ENCODE measurements at regions not wholly inside any gene's neighbourhood (a gene's known extent, or its start where the extent isn't known, plus 50 kb on each side); places are given as distances from the start of the nearest gene placed in this dataset.

DNA sequence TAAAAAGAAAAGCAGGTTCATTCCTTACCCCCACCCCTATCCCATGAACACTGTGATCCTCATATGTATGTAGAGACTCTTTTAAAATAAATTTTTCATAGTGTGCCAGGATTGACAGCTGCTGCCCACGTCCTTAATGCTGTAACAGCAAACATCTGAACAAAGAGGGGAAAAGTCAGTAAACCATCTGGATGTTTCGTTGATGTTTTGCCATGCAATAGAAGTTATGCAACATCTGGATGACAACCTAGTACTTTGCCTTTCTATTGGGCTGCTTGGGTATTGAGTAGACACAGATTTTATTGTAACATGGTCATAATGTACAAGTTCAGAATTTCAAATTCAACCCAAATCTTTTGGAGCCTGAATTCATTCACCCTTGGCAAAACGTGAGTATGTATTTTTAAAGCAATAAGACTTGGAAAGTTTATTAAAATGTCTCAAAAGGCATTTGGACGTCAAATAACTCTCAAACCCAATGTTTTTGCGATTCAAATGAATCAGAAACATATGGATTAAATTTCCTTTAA lies 500.3 kb downstream of the DHX35 start:
- Histone ChIP-seq H2AFZ (ENCODE audit: low read length) (no peak overlapping the region), H3K27me3 (ENCODE audit: insufficient read depth, low read length, poor library complexity, severe bottlenecking) (no peaks in the 10 kb centered on the region), H3K4me2 (ENCODE audit: low read depth, low read length, poor library complexity, severe bottlenecking) (no peak overlapping the region), H3K9me3 (ENCODE audit: insufficient read depth, low read depth, low read length) (no peaks in the 10 kb centered on the region), H3K79me2 (ENCODE audit: insufficient read depth, low read length) (no peaks in the 10 kb centered on the region), H4K20me1 (ENCODE audit: insufficient read depth, low read length, poor library complexity, severe bottlenecking) (no peaks in the 10 kb centered on the region), H3K4me1 (ENCODE audit: insufficient read depth, low read length, poor library complexity, severe bottlenecking) (no peaks in the 10 kb centered on the region), H3K36me3 (ENCODE audit: insufficient read depth, low read length) (no peaks in the 10 kb centered on the region), H3K9me2 (replicated peaks; ENCODE audit: low read depth, low read length) (no peaks in the 10 kb centered on the region), H3K4me3 (ENCODE audit: low read length, poor library complexity, severe bottlenecking) (no peak overlapping the region), H3F3A (ENCODE audit: low read depth) (no peaks in the 10 kb centered on the region), H3K9ac (ENCODE audit: low read depth, low read length, poor library complexity, severe bottlenecking) (no peak overlapping the region)
- TF ChIP-seq, protein P1, sequence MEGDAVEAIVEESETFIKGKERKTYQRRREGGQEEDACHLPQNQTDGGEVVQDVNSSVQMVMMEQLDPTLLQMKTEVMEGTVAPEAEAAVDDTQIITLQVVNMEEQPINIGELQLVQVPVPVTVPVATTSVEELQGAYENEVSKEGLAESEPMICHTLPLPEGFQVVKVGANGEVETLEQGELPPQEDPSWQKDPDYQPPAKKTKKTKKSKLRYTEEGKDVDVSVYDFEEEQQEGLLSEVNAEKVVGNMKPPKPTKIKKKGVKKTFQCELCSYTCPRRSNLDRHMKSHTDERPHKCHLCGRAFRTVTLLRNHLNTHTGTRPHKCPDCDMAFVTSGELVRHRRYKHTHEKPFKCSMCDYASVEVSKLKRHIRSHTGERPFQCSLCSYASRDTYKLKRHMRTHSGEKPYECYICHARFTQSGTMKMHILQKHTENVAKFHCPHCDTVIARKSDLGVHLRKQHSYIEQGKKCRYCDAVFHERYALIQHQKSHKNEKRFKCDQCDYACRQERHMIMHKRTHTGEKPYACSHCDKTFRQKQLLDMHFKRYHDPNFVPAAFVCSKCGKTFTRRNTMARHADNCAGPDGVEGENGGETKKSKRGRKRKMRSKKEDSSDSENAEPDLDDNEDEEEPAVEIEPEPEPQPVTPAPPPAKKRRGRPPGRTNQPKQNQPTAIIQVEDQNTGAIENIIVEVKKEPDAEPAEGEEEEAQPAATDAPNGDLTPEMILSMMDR (conservative IDR thresholded peaks at IDR 0.05; ENCODE audit: low read length): no peak
- TF ChIP-seq EZH2phosphoT487 (IDR thresholded peaks at IDR 0.05; ENCODE audit: borderline replicate concordance): no peak

DNA sequence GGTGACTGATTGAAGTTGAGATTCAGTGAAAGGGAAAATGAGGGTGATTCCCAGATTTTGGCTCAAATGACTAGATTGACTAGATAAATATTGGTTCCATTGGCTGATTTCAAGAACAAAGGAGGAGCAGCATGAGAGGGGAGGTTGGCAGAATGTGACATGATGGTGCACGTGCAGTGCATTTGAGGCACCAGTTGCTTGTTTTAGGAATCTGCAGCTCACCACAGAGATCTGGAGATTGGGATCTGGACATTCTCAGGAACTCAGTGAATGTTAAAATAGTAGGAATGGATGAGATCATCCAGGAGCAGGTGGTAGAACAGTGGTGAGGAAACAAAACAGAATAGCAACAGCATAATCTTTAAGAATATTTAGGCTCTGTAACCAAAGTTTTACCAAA lies 496.3 kb downstream of the DHX35 start:
- Histone ChIP-seq H2AFZ (ENCODE audit: low read length) (no peak overlapping the region), H3K9me3 (ENCODE audit: insufficient read depth, low read depth, low read length) (no peaks in the 10 kb centered on the region), H3K79me2 (ENCODE audit: insufficient read depth, low read length) (no peaks in the 10 kb centered on the region), H3K4me2 (ENCODE audit: low read depth, low read length, poor library complexity, severe bottlenecking) (no peak overlapping the region), H3K27me3 (ENCODE audit: insufficient read depth, low read length, poor library complexity, severe bottlenecking) (no peaks in the 10 kb centered on the region), H4K20me1 (ENCODE audit: insufficient read depth, low read length, poor library complexity, severe bottlenecking) (no peaks in the 10 kb centered on the region), H3K9ac (ENCODE audit: low read depth, low read length, poor library complexity, severe bottlenecking) (no peak overlapping the region), H3K4me1 (ENCODE audit: insufficient read depth, low read length, poor library complexity, severe bottlenecking) (no peaks in the 10 kb centered on the region), H3K36me3 (ENCODE audit: insufficient read depth, low read length) (no peaks in the 10 kb centered on the region), H3F3A (ENCODE audit: low read depth) (no peaks in the 10 kb centered on the region), H3K9me2 (replicated peaks; ENCODE audit: low read depth, low read length) (no peaks in the 10 kb centered on the region), H3K4me3 (ENCODE audit: low read length, poor library complexity, severe bottlenecking) (no peak overlapping the region)
- TF ChIP-seq, protein P1 (conservative IDR thresholded peaks at IDR 0.05; ENCODE audit: low read length): no peak
- no peak for TF ChIP-seq EZH2phosphoT487 (IDR thresholded peaks at IDR 0.05; ENCODE audit: borderline replicate concordance)

DNA sequence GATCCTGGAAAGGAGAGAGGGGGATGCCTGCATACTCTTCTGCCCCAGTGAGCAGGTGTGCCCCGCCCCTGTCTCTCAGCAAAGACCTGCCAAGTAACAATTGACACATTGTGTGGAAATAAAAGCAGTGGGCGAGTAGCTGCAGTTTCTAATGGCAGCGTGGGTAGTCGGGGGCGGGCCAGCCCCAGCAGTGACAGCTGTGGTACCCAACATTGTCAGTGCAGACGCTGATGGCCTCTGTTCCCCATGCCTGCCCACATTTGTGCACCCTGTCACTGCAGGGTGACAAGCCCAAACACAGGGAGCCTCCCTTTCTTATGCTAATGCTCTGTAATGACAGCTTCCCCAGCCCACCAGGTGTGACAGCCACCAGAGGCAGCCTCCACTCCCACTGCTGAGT lies 491.7 kb downstream of the DHX35 start:
- Histone ChIP-seq H3K4me2 (ENCODE audit: low read depth, low read length, poor library complexity, severe bottlenecking) (no peak overlapping the region), H3K9ac (ENCODE audit: low read depth, low read length, poor library complexity, severe bottlenecking) (no peak overlapping the region), H3F3A (ENCODE audit: low read depth) (no peaks in the 10 kb centered on the region), H3K9me2 (replicated peaks; ENCODE audit: low read depth, low read length) (no peaks in the 10 kb centered on the region), H2AFZ (ENCODE audit: low read length) (no peak overlapping the region), H3K4me3 (ENCODE audit: low read length, poor library complexity, severe bottlenecking) (no peak overlapping the region), H4K20me1 (ENCODE audit: insufficient read depth, low read length, poor library complexity, severe bottlenecking) (no peaks in the 10 kb centered on the region), H3K36me3 (ENCODE audit: insufficient read depth, low read length) (no peaks in the 10 kb centered on the region), H3K9me3 (ENCODE audit: insufficient read depth, low read depth, low read length) (no peaks in the 10 kb centered on the region), H3K27me3 (ENCODE audit: insufficient read depth, low read length, poor library complexity, severe bottlenecking) (no peaks in the 10 kb centered on the region), H3K79me2 (ENCODE audit: insufficient read depth, low read length) (no peaks in the 10 kb centered on the region), H3K4me1 (ENCODE audit: insufficient read depth, low read length, poor library complexity, severe bottlenecking) (no peaks in the 10 kb centered on the region)
- TF ChIP-seq EZH2phosphoT487 (IDR thresholded peaks at IDR 0.05; ENCODE audit: borderline replicate concordance): no peak
- TF ChIP-seq, protein P1 (conservative IDR thresholded peaks at IDR 0.05; ENCODE audit: low read length): no peak
